ENCODE measurements at regions not wholly inside any gene's neighbourhood (a gene's known extent, or its start where the extent isn't known, plus 50 kb on each side); places are given as distances from the start of the nearest gene placed in this dataset.

DNA sequence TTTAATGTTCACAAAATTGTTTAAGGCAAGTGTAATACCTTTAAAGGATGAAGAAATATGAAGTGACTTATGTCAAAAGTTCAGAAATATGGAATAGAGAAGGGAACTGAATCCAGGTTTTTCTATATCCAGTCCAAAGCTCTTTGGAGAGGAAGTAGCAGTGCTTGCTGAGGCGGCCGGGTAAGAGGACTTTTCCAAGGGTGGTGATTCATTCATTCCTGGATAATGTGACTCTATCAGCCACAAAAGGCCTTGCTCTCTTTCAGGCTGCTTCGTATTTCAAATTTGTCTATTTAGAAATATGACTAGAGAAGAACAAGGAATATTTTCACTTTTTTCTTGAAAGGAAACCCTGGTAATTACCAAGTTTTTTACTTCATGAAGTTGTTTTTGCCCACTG, 830.1 kb upstream of the ZEB2 start:
- TF ChIP-seq, protein P1, sequence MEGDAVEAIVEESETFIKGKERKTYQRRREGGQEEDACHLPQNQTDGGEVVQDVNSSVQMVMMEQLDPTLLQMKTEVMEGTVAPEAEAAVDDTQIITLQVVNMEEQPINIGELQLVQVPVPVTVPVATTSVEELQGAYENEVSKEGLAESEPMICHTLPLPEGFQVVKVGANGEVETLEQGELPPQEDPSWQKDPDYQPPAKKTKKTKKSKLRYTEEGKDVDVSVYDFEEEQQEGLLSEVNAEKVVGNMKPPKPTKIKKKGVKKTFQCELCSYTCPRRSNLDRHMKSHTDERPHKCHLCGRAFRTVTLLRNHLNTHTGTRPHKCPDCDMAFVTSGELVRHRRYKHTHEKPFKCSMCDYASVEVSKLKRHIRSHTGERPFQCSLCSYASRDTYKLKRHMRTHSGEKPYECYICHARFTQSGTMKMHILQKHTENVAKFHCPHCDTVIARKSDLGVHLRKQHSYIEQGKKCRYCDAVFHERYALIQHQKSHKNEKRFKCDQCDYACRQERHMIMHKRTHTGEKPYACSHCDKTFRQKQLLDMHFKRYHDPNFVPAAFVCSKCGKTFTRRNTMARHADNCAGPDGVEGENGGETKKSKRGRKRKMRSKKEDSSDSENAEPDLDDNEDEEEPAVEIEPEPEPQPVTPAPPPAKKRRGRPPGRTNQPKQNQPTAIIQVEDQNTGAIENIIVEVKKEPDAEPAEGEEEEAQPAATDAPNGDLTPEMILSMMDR (IDR thresholded peaks at IDR 0.05; ENCODE audit: borderline replicate concordance, extremely low read depth, insufficient read depth), result no peak
- no peaks in the 10 kb centered on the region for H3K9me3 ChIP-seq (ENCODE audit: control insufficient read depth in 2 of 3, insufficient read depth in 1 of 3, low read length in 3 of 3)
- no peak overlapping the region for H3K9ac ChIP-seq (ENCODE audit: low read length in 3 of 3)
- FAIRE-seq (no peak), DNase-seq (no peak)
- intact Hi-C loops (cut with DNase I), result no loop called here
- H3K27me3 ChIP-seq (ENCODE audit: control insufficient read depth, insufficient read depth, low read length), result no peaks in the 10 kb centered on the region
- H3K4me1 ChIP-seq (ENCODE audit: control insufficient read depth in 2 of 3, insufficient read depth in 2 of 3, low read depth in 1 of 3, low read length in 3 of 3), result no peaks in the 10 kb centered on the region
- H3K4me3 ChIP-seq (ENCODE audit: low read length in 3 of 3), result no peak overlapping the region
- H3K27ac ChIP-seq (ENCODE audit: low read depth in 2 of 2, low read length in 2 of 2), result no peak overlapping the region
- H3K36me3 ChIP-seq (ENCODE audit: control insufficient read depth in 2 of 3, insufficient read depth in 3 of 3, low read length in 3 of 3), result no peaks in the 10 kb centered on the region

DNA sequence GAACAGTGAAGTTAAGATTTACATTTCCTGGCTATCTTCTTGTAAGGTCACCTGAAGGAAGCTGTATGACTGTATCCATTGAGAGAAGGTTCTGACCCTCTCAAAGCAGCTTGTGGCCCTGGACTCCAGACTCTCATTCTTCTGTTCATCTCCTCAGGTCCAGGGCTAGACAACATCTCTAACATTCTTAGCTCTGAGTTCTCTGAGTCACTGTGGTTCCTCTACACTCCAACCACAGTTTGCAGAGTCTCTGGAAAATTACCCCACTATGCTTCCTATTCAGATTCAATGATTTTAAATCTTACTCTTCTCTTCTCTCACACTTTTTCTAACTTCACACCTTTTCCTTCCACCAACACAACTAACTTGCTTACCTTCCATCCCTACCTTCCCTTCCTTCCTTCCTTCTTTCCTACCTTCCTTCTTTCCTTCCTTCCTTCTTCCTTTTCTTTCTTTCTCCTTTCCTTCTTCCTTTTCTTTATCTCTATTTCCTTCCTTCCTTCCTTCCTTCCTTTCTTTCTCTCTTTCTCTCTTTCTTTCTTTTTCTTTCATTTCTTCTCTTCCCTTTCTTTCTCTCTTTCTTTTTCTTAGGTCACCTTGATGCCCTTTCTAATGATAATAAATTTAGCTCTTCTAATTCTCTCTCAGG, 824.3 kb upstream of the ZEB2 start:
- FAIRE-seq, result no peak
- no peaks in the 10 kb centered on the region for H3K9me3 ChIP-seq (ENCODE audit: control insufficient read depth in 2 of 3, insufficient read depth in 1 of 3, low read length in 3 of 3)

DNA sequence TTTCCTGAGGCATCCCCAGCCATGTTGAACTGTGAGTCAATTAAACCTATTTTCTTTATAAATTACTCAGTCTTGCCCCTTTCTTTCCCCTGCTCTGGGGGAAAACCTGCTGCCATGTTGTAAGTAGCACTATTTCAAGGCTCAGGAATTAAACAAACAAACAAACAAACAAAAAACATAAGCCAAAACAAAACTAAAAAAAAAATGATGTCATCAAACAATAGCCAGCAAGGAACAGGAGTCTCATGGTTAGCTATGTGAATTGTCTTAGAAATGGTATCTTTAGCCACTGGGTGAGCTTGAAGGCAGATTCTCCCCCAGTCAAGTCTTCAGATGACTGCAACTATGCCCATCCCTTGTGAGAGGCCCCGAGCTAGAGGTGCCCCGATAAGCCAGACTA, 823.4 kb upstream of the ZEB2 start:
- no peak overlapping the region for H3K27ac ChIP-seq (ENCODE audit: low read depth in 2 of 2, low read length in 2 of 2)
- no peak for DNase-seq
- no peak for FAIRE-seq
- TF ChIP-seq, protein P1 (IDR thresholded peaks at IDR 0.05; ENCODE audit: borderline replicate concordance, extremely low read depth, insufficient read depth), result no peak
- H3K9ac ChIP-seq (ENCODE audit: low read length in 3 of 3), result no peak overlapping the region
- intact Hi-C loops (cut with DNase I), result no loop called here
- no peaks in the 10 kb centered on the region for H3K4me1 ChIP-seq (ENCODE audit: control insufficient read depth in 2 of 3, insufficient read depth in 2 of 3, low read depth in 1 of 3, low read length in 3 of 3)
- H3K9me3 ChIP-seq (ENCODE audit: control insufficient read depth in 2 of 3, insufficient read depth in 1 of 3, low read length in 3 of 3), result no peaks in the 10 kb centered on the region
- H3K4me3 ChIP-seq (ENCODE audit: low read length in 3 of 3), result no peak overlapping the region
- no peaks in the 10 kb centered on the region for H3K36me3 ChIP-seq (ENCODE audit: control insufficient read depth in 2 of 3, insufficient read depth in 3 of 3, low read length in 3 of 3)
- H3K27me3 ChIP-seq (ENCODE audit: control insufficient read depth, insufficient read depth, low read length), result no peaks in the 10 kb centered on the region

More for the DNA sequence above, 824.3 kb upstream of the ZEB2 start:
- Histone ChIP-seq H3K4me3 (ENCODE audit: low read length in 3 of 3) (no peak overlapping the region), H3K4me1 (ENCODE audit: control insufficient read depth in 2 of 3, insufficient read depth in 2 of 3, low read depth in 1 of 3, low read length in 3 of 3) (no peaks in the 10 kb centered on the region), H3K36me3 (ENCODE audit: control insufficient read depth in 2 of 3, insufficient read depth in 3 of 3, low read length in 3 of 3) (no peaks in the 10 kb centered on the region), H3K27me3 (ENCODE audit: control insufficient read depth, insufficient read depth, low read length) (no peaks in the 10 kb centered on the region), H3K27ac (ENCODE audit: low read depth in 2 of 2, low read length in 2 of 2) (no peak overlapping the region), H3K9ac (ENCODE audit: low read length in 3 of 3) (no peak overlapping the region)
- TF ChIP-seq, protein P1 (IDR thresholded peaks at IDR 0.05; ENCODE audit: borderline replicate concordance, extremely low read depth, insufficient read depth), result no peak
- DNase-seq, result no peak
- intact Hi-C loops (cut with DNase I), result no loop called here

DNA sequence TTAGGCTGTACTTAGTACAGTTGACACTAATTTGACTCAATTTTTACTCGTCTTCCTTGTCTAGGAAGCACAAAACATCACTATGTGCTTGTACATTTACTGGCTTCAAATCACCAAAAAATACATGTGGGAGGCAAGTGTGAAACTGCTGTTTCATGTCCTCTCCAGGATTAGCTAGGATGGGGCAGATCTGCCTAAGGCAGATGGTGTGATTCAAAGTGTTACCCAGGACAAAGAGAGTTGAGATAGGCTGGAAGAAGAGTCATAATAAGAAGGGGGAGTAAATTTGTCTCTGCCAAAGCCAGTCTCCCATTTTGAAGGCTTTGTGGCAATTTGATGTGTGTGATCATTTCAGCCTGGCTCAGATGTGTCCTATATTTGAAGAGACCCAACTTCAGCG, 821.6 kb upstream of the ZEB2 start:
- no peak for FAIRE-seq
- no peak for DNase-seq
- no peaks in the 10 kb centered on the region for H3K36me3 ChIP-seq (ENCODE audit: control insufficient read depth in 2 of 3, insufficient read depth in 3 of 3, low read length in 3 of 3)
- H3K4me3 ChIP-seq (ENCODE audit: low read length in 3 of 3), result no peak overlapping the region
- H3K27me3 ChIP-seq (ENCODE audit: control insufficient read depth, insufficient read depth, low read length), result no peaks in the 10 kb centered on the region
- H3K4me1 ChIP-seq (ENCODE audit: control insufficient read depth in 2 of 3, insufficient read depth in 2 of 3, low read depth in 1 of 3, low read length in 3 of 3), result no peaks in the 10 kb centered on the region
- intact Hi-C loops (cut with DNase I), result no loop called here
- H3K27ac ChIP-seq (ENCODE audit: low read depth in 2 of 2, low read length in 2 of 2), result no peak overlapping the region
- TF ChIP-seq, protein P1 (IDR thresholded peaks at IDR 0.05; ENCODE audit: borderline replicate concordance, extremely low read depth, insufficient read depth), result no peak
- no peak overlapping the region for H3K9ac ChIP-seq (ENCODE audit: low read length in 3 of 3)
- no peaks in the 10 kb centered on the region for H3K9me3 ChIP-seq (ENCODE audit: control insufficient read depth in 2 of 3, insufficient read depth in 1 of 3, low read length in 3 of 3)

Data from kidney (tissue), 13 donors.